Loucy (cell line): ENCODE measurements at regions not wholly inside any gene's neighbourhood (a gene's known extent, or its start where the extent isn't known, plus 50 kb on each side); places are given as distances from the start of the nearest gene placed in this dataset.

Experiments
- H2AFZ ChIP-seq: fragments of 200-600 bp; sonication (generic); 2 replicates; pipeline ENCODE4 v1.6.0; 2016; ENCODE audit warnings: antibody characterized with exemption, mild to moderate bottlenecking, low read length, moderate library complexity
- H3F3A ChIP-seq: fragments of 200-600 bp; 2 replicates; pipeline ENCODE4 v1.6.0; 2016; ENCODE audit warnings: antibody characterized with exemption, low read depth, mild to moderate bottlenecking
- H3K27me3 ChIP-seq: fragments of 200-600 bp; sonication (generic); 2 replicates; pipeline ENCODE4 v1.6.1; 2014; ENCODE audit warnings: low read length, mild to moderate bottlenecking; ENCODE audit not compliant: insufficient read depth, poor library complexity, severe bottlenecking
- H3K36me3 ChIP-seq: fragments of 200-600 bp; sonication (generic); 2 replicates; pipeline ENCODE4 v1.6.1; 2016; ENCODE audit warnings: low read length; ENCODE audit not compliant: insufficient read depth
- H3K4me1 ChIP-seq: fragments of 200-600 bp; sonication (generic); 2 replicates; pipeline ENCODE4 v1.5.1; 2014; ENCODE audit warnings: low read length, mild to moderate bottlenecking; ENCODE audit not compliant: insufficient read depth, poor library complexity, severe bottlenecking
- H3K4me2 ChIP-seq: fragments of 200-600 bp; sonication (generic); 2 replicates; pipeline ENCODE4 v1.6.0; 2014; ENCODE audit warnings: antibody characterized with exemption, low read length, low read depth, mild to moderate bottlenecking; ENCODE audit not compliant: poor library complexity, severe bottlenecking
- H3K4me3 ChIP-seq: fragments of 200-600 bp; sonication (generic); 2 replicates; pipeline ENCODE4 v1.5.1; 2014; ENCODE audit warnings: low read length, mild to moderate bottlenecking, mixed read lengths; ENCODE audit not compliant: poor library complexity, severe bottlenecking
- H3K79me2 ChIP-seq: fragments of 200-600 bp; sonication (generic); 2 replicates; pipeline ENCODE4 v1.6.1; 2014; ENCODE audit warnings: low read length; ENCODE audit not compliant: insufficient read depth
- H3K9ac ChIP-seq: fragments of 200-600 bp; sonication (generic); 2 replicates; pipeline ENCODE4 v1.6.0; 2014; ENCODE audit warnings: mild to moderate bottlenecking, low read depth, low read length, moderate library complexity; ENCODE audit not compliant: poor library complexity, severe bottlenecking
- H3K9me2 ChIP-seq: fragments of 200-600 bp; sonication (generic); replicated peaks from 2 replicates; pipeline ENCODE4 v1.6.1; 2016; ENCODE audit warnings: low read depth, low read length, mixed read lengths
- H3K9me3 ChIP-seq: fragments of 200-600 bp; sonication (generic); 2 replicates; pipeline ENCODE4 v1.6.1; 2014; ENCODE audit warnings: mild to moderate bottlenecking, antibody characterized with exemption, low read length, low read depth; ENCODE audit not compliant: insufficient read depth
- H4K20me1 ChIP-seq: fragments of 200-600 bp; sonication (generic); 2 replicates; pipeline ENCODE4 v1.6.0; 2014; ENCODE audit warnings: antibody characterized with exemption, low read length, mild to moderate bottlenecking; ENCODE audit not compliant: insufficient read depth, poor library complexity, severe bottlenecking
- EZH2phosphoT487 ChIP-seq: fragments of 200-600 bp; IDR thresholded peaks from 2 replicates; pipeline ENCODE4 v1.6.1; 2018; ENCODE audit warnings: antibody characterized with exemption, mild to moderate bottlenecking, moderate library complexity, borderline replicate concordance
- TF ChIP-seq, protein P1 (sequence below): fragments of 200-600 bp; sonication (generic); conservative IDR thresholded peaks from 2 replicates; pipeline ENCODE4 v1.5.1; 2014; ENCODE audit warnings: mild to moderate bottlenecking, antibody characterized with exemption, low read length

- TF ChIP-seq, protein P1, sequence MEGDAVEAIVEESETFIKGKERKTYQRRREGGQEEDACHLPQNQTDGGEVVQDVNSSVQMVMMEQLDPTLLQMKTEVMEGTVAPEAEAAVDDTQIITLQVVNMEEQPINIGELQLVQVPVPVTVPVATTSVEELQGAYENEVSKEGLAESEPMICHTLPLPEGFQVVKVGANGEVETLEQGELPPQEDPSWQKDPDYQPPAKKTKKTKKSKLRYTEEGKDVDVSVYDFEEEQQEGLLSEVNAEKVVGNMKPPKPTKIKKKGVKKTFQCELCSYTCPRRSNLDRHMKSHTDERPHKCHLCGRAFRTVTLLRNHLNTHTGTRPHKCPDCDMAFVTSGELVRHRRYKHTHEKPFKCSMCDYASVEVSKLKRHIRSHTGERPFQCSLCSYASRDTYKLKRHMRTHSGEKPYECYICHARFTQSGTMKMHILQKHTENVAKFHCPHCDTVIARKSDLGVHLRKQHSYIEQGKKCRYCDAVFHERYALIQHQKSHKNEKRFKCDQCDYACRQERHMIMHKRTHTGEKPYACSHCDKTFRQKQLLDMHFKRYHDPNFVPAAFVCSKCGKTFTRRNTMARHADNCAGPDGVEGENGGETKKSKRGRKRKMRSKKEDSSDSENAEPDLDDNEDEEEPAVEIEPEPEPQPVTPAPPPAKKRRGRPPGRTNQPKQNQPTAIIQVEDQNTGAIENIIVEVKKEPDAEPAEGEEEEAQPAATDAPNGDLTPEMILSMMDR, result 0 out of 2 replicates have a peak, but pooled peaks have one; percentile 13
- TF ChIP-seq EZH2phosphoT487, result no peak
- no peaks in the 10 kb centered on the region for H3K27me3 ChIP-seq
- no peaks in the 10 kb centered on the region for H3K9me2 ChIP-seq
- no peak overlapping the region for H3K9ac ChIP-seq
- no peaks in the 10 kb centered on the region for H3K9me3 ChIP-seq
- no peak overlapping the region for H3K4me2 ChIP-seq
- H3K36me3 ChIP-seq, result no peaks in the 10 kb centered on the region
- no peak overlapping the region for H3K4me3 ChIP-seq
- H4K20me1 ChIP-seq, result no peaks in the 10 kb centered on the region
- H2AFZ ChIP-seq, result no peak overlapping the region
- H3F3A ChIP-seq, result no peaks in the 10 kb centered on the region
- no peaks in the 10 kb centered on the region for H3K4me1 ChIP-seq
- no peaks in the 10 kb centered on the region for H3K79me2 ChIP-seq
Observed at GRCh38 chr11:89660234-89660633, 49.9 kb upstream of the TRIM77 start.
